Brain microvascular endothelial cell (primary cell): ENCODE measurements at regions not wholly inside any gene's neighbourhood (a gene's known extent, or its start where the extent isn't known, plus 50 kb on each side); places are given as distances from the start of the nearest gene placed in this dataset.

Experiments
- DNase-seq: peaks from one replicate; pipeline ENCODE4 v3.0.0-alpha.2; 2020
- H3K27ac ChIP-seq: fragments of 250-450 bp; sonication (Bioruptor Pico); 2 replicates; pipeline ENCODE4 v1.5.1; 2020; ENCODE audit warnings: mild to moderate bottlenecking, moderate library complexity
- H3K27me3 ChIP-seq: fragments of 250-450 bp; sonication (Bioruptor Pico); replicated peaks from 2 replicates; pipeline ENCODE4 v1.5.1; 2020; ENCODE audit warnings: mild to moderate bottlenecking
- H3K36me3 ChIP-seq: fragments of 250-450 bp; sonication (Bioruptor Pico); replicated peaks from 2 replicates; pipeline ENCODE4 v1.5.1; 2020; ENCODE audit warnings: mild to moderate bottlenecking
- H3K4me3 ChIP-seq: 2 replicates; pipeline ENCODE4 v1.5.1; 2011; ENCODE audit warnings: low read depth, mild to moderate bottlenecking, control low read depth, low read length, moderate library complexity
- CTCF ChIP-seq: IDR thresholded peaks from 2 replicates; pipeline ENCODE4 v1.5.1; 2011; ENCODE audit warnings: low read depth, mild to moderate bottlenecking, moderate library complexity, low read length, control low read depth, inconsistent platforms; ENCODE audit errors: missing control alignments
- in situ Hi-C: cut with HindIII; loops from 2 replicates; pipeline ENCODE4 v1.10.0; 2017; ENCODE audit warnings: low sequenced_read_pairs, low pct_ligation_motif_present

- in situ Hi-C loops: no loop called here
- DNase-seq: peak; percentile 32
- no peaks in the 10 kb centered on the region for H3K27me3 ChIP-seq
- TF ChIP-seq CTCF: no peak
- no peaks in the 10 kb centered on the region for H3K36me3 ChIP-seq
- no peak overlapping the region for H3K27ac ChIP-seq
- no peak overlapping the region for H3K4me3 ChIP-seq
Measured at GRCh38 chr3:159237226-159237625, 435.4 kb downstream of the MFSD1 start.

GRCh38 chr3:159238646-159239045, 436.8 kb downstream of the MFSD1 start:
- DNase-seq: no peak
- Histone ChIP-seq H3K27ac (no peak overlapping the region), H3K4me3 (no peak overlapping the region), H3K36me3 (no peaks in the 10 kb centered on the region), H3K27me3 (no peaks in the 10 kb centered on the region)
- TF ChIP-seq CTCF: no peak
- in situ Hi-C loops: no loop called here

- Histone ChIP-seq H3K27me3 (no peaks in the 10 kb centered on the region), H3K4me3 (no peak overlapping the region), H3K27ac (no peak overlapping the region), H3K36me3 (no peaks in the 10 kb centered on the region)
- in situ Hi-C loops: no loop called here
- no peak for DNase-seq
- no peak for TF ChIP-seq CTCF
Measured at GRCh38 chr3:159239059-159239458, 437.2 kb downstream of the MFSD1 start.

DNA sequence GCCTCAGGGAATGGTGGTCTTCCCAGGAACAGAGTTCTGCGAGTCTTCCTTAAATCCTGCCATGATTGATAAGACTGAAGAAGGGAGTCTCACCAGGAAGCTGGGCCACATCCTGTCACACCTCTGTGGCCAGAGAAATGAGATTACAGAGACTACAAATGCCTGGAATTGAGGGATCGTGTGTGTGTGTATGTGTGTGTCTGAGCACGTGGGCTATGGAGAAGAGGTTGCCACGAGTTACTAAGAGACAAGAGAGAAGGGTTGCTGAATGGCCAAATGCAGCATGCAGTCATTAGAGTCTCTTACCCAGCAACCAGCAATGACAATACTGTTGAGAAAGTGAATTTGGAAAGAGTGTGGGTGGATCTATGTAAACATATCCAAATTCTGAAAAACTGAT, 443.1 kb downstream of the MFSD1 start:
- Histone ChIP-seq H3K36me3 (no peaks in the 10 kb centered on the region), H3K4me3 (no peak overlapping the region), H3K27ac (no peak overlapping the region), H3K27me3 (no peaks in the 10 kb centered on the region)
- no peak for DNase-seq
- in situ Hi-C loops: no loop called here
- no peak for TF ChIP-seq CTCF

- H3K4me3 ChIP-seq: no peak overlapping the region
- DNase-seq: no peak
- no peaks in the 10 kb centered on the region for H3K36me3 ChIP-seq
- in situ Hi-C loops: no loop called here
- no peak for TF ChIP-seq CTCF
- no peak overlapping the region for H3K27ac ChIP-seq
- no peaks in the 10 kb centered on the region for H3K27me3 ChIP-seq
Measured at GRCh38 chr3:159245871-159246270, 444.0 kb downstream of the MFSD1 start.

GRCh38 chr3:159246385-159246784, 444.5 kb downstream of the MFSD1 start:
- no peak for DNase-seq
- in situ Hi-C loops: no loop called here
- no peak for TF ChIP-seq CTCF
- Histone ChIP-seq H3K4me3 (no peak overlapping the region), H3K27me3 (no peaks in the 10 kb centered on the region), H3K36me3 (no peaks in the 10 kb centered on the region), H3K27ac (no peak overlapping the region)
